Subcutaneous abdominal adipose tissue (tissue), 5 donors: ENCODE measurements at regions not wholly inside any gene's neighbourhood (a gene's known extent, or its start where the extent isn't known, plus 50 kb on each side); places are given as distances from the start of the nearest gene placed in this dataset.

Experiments used
- H3K27ac ChIP-seq: one replicate; pipeline ENCODE4 v1.7.0; 2013; ENCODE audit warnings: low read depth, mild to moderate bottlenecking, inconsistent platforms, low read length, moderate library complexity
- H3K27me3 ChIP-seq, 5 donors: one replicate each; pipeline ENCODE4 v1.7.0; 2013; ENCODE audit warnings: low read length in 5 of 5, inconsistent platforms in 1 of 5; ENCODE audit not compliant: control insufficient read depth in 5 of 5, insufficient read depth in 4 of 5
- H3K36me3 ChIP-seq, 5 donors: one replicate each; pipeline ENCODE4 v1.7.0; 2013; ENCODE audit warnings: low read length in 5 of 5; ENCODE audit not compliant: control insufficient read depth in 5 of 5, insufficient read depth in 5 of 5
- H3K4me1 ChIP-seq, 5 donors: one replicate each; pipeline ENCODE4 v1.7.0; 2013; ENCODE audit warnings: low read length in 5 of 5, mild to moderate bottlenecking in 3 of 5, moderate library complexity in 1 of 5; ENCODE audit not compliant: control insufficient read depth in 5 of 5, insufficient read depth in 5 of 5
- H3K4me3 ChIP-seq, 5 donors: one replicate each; pipeline ENCODE4 v1.7.0; 2013; ENCODE audit warnings: low read length in 5 of 5, low read depth in 1 of 5
- H3K9ac ChIP-seq, 5 donors: one replicate each; pipeline ENCODE4 v1.7.0; 2013; ENCODE audit warnings: low read length in 5 of 5, mild to moderate bottlenecking in 4 of 5, moderate library complexity in 3 of 5
- H3K9me3 ChIP-seq, 5 donors: one replicate each; pipeline ENCODE4 v1.7.0; 2013; ENCODE audit warnings: low read length in 5 of 5; ENCODE audit not compliant: control insufficient read depth in 5 of 5
- donor health status: healthy.
- donor health status: healthy.
- donor health status: healthy.
- donor health status: healthy.
- donor health status: healthy.

DNA sequence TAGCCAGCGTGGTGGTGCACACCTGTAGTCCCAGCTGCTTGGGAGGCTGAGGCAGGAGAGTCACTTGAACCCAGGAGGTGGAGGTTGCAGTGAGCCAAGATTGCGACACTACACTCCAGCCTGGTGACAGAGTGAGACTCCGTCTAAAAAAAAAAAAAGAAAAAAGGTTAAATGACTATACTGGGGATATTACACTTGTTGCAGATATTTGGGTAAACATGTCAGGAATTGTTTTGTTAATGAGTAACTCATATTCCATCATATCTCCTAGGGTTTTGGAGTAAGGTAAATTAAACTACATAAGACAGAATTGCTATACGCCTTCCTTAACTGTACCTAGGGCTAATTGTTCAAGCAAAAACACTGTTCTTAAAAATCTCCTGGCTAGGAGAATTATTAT, 291.4 kb upstream of the IGFBP7 start:
- Histone ChIP-seq H3K27me3 (no peaks in the 10 kb centered on the region), H3K27ac (no peak overlapping the region), H3K36me3 (no peaks in the 10 kb centered on the region), H3K4me1 (no peaks in the 10 kb centered on the region), H3K9me3 (peaks cover 0 to 5% (median 0%) of the 10 kb centered on the region in 5 donors), H3K9ac (no peak overlapping the region), H3K4me3 (no peak overlapping the region)

DNA sequence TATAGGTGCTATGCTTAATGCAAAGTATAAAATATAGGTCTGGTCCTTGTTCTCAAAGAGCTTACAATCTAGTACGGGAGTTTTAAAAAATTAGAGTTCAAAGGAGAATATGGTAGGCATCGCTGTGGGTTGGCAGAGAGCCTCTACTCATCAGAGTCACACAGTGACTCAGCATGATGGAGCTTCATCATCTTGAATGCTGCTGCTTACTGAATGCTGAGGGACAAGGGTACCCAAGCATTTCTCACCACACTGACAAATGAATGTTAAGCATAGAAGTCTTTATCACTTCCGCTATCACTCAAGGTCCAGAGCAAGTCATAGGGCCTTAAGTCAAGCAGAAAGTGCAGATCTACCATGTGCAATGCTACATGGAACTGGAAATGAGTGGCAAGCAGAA, 268.6 kb upstream of the IGFBP7 start:
- no peaks in the 10 kb centered on the region for H3K4me1 ChIP-seq

DNA sequence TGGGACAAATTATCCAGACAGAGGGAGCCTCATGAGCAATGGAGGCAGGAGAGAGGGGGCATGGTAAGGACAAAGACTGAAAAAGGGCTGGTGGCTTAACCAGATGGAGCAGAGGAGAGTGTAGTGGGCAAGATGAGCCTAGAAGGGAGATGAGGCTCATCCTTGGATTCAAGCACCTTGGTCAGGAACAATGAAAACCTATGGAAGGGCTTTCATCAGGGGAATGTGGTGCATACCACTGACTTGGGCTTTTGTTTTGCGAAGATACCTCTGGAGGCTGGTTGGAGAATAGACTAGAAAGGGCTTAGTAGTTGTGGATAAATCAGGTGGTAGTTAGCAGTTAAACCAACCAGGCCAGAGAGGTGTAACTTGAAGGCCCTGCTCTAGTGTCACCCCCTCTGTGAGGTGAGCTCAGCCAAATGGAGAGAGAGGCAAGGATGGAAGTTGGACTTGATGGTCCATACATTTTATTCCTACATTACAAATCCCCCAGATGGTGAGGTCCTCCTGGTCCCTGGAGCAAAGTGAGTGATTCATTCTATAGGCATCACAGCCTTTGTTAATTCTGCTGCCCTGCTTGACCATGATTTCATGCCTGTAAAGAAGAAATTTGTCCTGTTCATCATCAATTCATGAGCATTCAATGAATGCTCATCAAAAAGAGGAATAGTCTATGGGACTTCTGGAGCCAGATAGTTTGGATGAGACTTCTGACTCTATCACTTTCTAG, 264.8 kb upstream of the IGFBP7 start:
- Histone ChIP-seq H3K27ac (no peak overlapping the region), H3K27me3 (no peaks in the 10 kb centered on the region), H3K9me3 (peaks cover 0 to 4% (median 0%) of the 10 kb centered on the region in 5 donors), H3K4me3 (no peak overlapping the region), H3K4me1 (no peaks in the 10 kb centered on the region), H3K9ac (no peak overlapping the region), H3K36me3 (no peaks in the 10 kb centered on the region)

More for the DNA sequence above, 268.6 kb upstream of the IGFBP7 start:
- Histone ChIP-seq H3K36me3 (no peaks in the 10 kb centered on the region), H3K9me3 (peaks cover 0 to 4% (median 0%) of the 10 kb centered on the region in 5 donors), H3K9ac (no peak overlapping the region), H3K27ac (no peak overlapping the region), H3K27me3 (no peaks in the 10 kb centered on the region), H3K4me3 (no peak overlapping the region)

DNA sequence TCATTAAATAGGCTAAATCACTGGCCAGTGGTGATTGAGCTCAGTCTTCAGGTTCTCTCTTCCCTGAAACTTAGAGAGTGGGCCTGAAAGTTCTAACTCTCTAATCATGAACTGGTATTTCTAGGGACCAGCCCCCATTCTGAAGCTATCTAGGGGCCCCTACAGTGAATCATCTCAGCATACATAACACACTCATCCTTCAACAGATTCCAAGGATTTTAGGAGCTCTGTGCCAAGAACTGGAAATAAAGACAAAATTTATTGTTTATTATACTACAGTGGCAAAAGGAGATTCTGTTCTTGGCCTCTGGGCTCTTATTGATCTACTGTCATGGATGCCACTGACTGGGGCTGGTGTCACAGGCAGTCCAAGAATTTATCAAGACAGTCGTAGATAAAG, 263.8 kb upstream of the IGFBP7 start:
- no peaks in the 10 kb centered on the region for H3K4me1 ChIP-seq
- H3K4me3 ChIP-seq, result no peak overlapping the region
- H3K36me3 ChIP-seq, result no peaks in the 10 kb centered on the region
- no peak overlapping the region for H3K27ac ChIP-seq
- no peak overlapping the region for H3K9ac ChIP-seq
- no peaks in the 10 kb centered on the region for H3K27me3 ChIP-seq
- H3K9me3 ChIP-seq, result peaks cover 0 to 4% (median 0%) of the 10 kb centered on the region in 5 donors

DNA sequence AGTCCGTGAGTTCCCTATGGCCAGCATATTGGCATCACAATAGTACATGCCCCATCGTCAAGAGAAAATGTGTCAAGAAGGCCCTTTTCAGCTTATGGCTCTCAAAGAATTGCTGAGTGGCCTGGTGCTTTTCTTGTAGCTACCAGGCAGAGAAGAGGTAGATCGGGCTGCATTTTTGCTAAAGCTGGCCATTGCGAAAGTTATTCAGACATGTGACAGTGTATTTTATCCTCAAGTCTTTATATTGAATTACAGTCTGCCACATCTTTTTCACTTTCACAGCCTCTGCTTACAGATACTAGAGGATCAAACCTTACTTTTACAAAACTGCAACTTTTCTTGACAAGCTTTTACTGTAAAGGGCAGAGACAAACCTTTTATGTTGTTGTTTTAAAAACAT, 261.5 kb upstream of the IGFBP7 start:
- H3K27me3 ChIP-seq, result no peaks in the 10 kb centered on the region
- H3K4me1 ChIP-seq, result no peaks in the 10 kb centered on the region
- peaks cover 0 to 4% (median 0%) of the 10 kb centered on the region in 5 donors for H3K9me3 ChIP-seq
- H3K27ac ChIP-seq, result no peak overlapping the region
- H3K9ac ChIP-seq, result no peak overlapping the region
- no peaks in the 10 kb centered on the region for H3K36me3 ChIP-seq
- no peak overlapping the region for H3K4me3 ChIP-seq

DNA sequence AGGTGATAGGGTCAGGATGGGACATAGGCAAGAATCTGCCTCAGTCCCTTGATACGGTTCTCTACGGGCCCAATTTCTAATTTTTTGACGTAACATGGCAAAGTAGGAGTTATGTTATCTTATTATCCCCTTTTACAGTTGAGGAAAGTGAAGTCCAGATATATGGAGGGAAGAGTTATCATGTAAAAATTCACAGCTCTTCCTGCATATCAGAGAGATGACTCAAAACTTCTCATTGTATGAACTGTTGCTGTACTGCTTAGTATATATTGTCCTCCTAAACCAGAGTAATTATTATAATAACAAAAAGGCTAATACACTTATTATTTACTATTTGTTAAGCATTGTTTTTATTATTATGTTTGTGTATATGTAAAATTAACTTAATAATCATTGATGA, 260.5 kb upstream of the IGFBP7 start:
- Histone ChIP-seq H3K27ac (no peak overlapping the region), H3K9ac (no peak overlapping the region), H3K4me3 (no peak overlapping the region), H3K9me3 (peaks cover 0 to 2% (median 0%) of the 10 kb centered on the region in 5 donors), H3K36me3 (no peaks in the 10 kb centered on the region), H3K4me1 (no peaks in the 10 kb centered on the region), H3K27me3 (no peaks in the 10 kb centered on the region)

DNA sequence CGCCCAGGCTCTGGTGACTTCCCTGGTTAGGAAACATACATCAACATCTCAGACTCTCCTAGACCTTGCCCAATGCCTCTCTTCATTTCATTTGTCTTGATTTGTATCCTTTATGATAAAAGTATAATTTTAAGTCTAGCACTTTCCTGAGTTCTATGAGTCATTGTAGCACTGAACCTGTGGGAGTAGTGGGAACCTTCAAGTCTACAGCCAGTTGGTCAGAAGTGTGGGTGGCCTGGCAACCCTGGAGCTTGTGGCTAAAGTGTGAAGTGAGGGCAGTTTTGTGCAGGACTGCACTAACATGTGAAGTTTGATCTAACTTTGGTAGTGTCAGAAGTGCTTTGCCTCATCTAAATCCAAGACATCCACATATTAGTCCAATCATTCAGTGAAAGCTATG, 259.3 kb upstream of the IGFBP7 start:
- no peak overlapping the region for H3K27ac ChIP-seq
- H3K4me3 ChIP-seq, result no peak overlapping the region
- H3K36me3 ChIP-seq, result no peaks in the 10 kb centered on the region
- peaks cover 0 to 2% (median 0%) of the 10 kb centered on the region in 5 donors for H3K9me3 ChIP-seq
- no peak overlapping the region for H3K9ac ChIP-seq
- H3K27me3 ChIP-seq, result no peaks in the 10 kb centered on the region
- no peaks in the 10 kb centered on the region for H3K4me1 ChIP-seq

DNA sequence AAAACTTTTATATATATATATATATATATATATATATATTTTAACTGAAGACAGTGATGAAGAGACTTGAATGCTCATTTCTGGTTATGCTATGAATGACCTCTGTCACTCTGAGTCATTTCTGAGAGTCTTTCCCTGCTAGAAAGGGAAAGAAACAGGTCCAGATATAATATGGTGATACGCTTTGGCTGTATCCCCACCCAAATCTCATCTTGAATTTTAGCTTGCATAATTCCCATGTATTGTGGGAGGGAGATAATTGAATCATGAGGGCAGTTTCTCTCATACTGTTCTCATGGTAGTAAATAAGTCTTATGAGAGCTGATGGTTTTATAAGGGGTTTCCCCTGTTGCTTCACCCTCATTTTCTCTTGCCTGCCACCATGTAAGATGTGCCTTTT, 254.1 kb upstream of the IGFBP7 start:
- Histone ChIP-seq H3K27me3 (no peaks in the 10 kb centered on the region), H3K9ac (no peak overlapping the region), H3K27ac (no peak overlapping the region), H3K4me1 (no peaks in the 10 kb centered on the region), H3K9me3 (peaks cover 0 to 2% (median 0%) of the 10 kb centered on the region in 5 donors), H3K36me3 (no peaks in the 10 kb centered on the region), H3K4me3 (no peak overlapping the region)

DNA sequence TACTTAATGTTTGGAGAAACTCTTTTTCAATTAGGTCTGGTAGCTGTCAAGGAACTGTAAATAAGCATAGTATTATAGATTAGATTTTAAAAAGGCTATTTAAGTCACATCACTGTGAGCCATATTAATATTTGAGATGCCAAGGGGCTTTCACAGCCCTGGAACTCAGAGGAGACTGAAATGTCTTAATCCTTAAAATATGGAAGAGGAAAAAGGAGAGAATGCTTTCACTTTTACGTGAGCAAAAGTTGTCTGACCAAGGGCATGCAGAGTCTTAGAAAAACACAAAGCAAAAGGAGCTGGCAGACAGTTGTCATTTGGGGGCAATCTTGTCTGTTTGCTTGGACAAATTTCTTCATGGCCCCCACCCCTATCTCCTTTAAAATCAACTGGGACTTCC, 253.2 kb upstream of the IGFBP7 start:
- H3K9ac ChIP-seq, result no peak overlapping the region
- H3K9me3 ChIP-seq, result peaks cover 0 to 2% (median 0%) of the 10 kb centered on the region in 5 donors
- no peaks in the 10 kb centered on the region for H3K4me1 ChIP-seq
- H3K27me3 ChIP-seq, result no peaks in the 10 kb centered on the region
- no peak overlapping the region for H3K27ac ChIP-seq
- no peak overlapping the region for H3K4me3 ChIP-seq
- no peaks in the 10 kb centered on the region for H3K36me3 ChIP-seq

DNA sequence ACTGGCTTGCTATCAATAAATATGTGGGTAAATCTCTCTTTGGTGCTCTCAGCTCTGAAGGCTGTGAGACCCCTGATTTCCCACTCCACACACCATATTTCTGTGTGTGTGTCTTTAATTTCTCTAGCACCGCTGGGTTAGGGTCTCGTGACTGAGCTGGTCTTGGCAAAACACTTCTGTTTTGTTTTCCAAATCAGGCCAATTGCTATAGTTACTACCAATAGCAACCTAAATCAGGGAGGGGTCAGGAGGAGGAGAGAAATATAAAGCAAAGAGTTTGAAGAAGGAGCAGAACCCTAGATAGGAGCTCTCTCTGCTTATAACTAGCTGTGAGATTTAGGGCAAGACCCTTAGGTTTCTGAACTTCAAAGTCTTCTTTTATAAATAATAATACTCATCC, 250.5 kb upstream of the IGFBP7 start:
- H3K27me3 ChIP-seq, result no peaks in the 10 kb centered on the region
- H3K4me1 ChIP-seq, result no peaks in the 10 kb centered on the region
- H3K27ac ChIP-seq, result no peak overlapping the region
- no peaks in the 10 kb centered on the region for H3K36me3 ChIP-seq
- no peak overlapping the region for H3K4me3 ChIP-seq
- no peaks in the 10 kb centered on the region for H3K9me3 ChIP-seq
- no peak overlapping the region for H3K9ac ChIP-seq
